HG02642 (cell line): ENCODE measurements at regions not wholly inside any gene's neighbourhood (a gene's known extent, or its start where the extent isn't known, plus 50 kb on each side); places are given as distances from the start of the nearest gene placed in this dataset.

ENCODE experiments used
- ATAC-seq: cut with Tn5 transposase; IDR thresholded peaks from one replicate; pipeline ENCODE4 v1.9.1; 2021; ENCODE audit warnings: mild to moderate bottlenecking; ENCODE audit not compliant: unreplicated experiment, poor library complexity

DNA sequence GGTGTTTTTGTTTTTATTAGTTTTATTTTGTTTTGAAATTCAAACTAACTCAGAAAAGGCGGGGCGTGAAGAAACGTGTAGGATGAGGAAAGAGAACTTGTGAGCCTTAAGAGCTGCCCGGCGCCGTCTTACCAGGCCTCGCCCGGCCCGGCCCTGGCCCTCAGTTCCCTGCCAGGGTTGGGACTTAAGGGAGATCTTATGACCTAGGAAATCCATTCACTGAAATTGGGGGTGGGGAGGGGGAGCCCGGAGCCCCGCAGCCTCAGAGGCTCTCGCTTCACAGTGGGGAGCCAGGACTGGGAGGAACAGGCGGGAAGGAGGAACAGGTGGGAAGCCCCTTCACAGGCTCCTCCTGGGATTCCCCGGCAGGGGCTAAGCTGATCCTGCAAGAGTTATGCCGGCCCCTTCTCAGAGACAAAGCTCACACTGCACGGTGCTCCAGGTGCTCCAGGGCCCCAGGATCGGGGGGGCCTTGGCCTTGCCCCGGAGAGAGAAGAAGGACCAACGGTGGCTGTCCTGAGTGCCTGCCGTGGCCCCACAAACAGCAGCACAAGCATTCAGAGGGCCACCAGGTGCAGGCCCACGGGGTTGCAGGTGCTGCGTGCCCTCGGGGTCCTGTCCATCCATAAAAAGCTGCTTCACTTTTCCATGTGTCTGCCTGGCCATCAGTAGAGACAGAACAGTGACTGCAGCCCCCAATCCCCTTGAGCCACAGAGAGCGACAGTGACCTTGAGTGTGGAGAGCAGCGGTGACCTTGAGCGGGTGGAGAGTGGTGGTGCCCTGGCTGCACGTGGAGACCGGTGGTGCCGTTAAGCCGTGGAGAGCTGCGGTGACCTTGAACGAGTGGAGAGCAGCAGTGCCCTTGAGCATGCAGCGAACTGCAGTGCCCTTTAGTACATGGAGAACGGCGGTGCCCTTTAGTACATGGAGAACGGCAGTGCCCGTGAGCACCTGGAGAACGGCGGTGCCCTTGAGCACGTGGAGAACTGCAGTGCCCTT, 152.7 kb downstream of the DLL1 start:
- no peak for ATAC-seq

DNA sequence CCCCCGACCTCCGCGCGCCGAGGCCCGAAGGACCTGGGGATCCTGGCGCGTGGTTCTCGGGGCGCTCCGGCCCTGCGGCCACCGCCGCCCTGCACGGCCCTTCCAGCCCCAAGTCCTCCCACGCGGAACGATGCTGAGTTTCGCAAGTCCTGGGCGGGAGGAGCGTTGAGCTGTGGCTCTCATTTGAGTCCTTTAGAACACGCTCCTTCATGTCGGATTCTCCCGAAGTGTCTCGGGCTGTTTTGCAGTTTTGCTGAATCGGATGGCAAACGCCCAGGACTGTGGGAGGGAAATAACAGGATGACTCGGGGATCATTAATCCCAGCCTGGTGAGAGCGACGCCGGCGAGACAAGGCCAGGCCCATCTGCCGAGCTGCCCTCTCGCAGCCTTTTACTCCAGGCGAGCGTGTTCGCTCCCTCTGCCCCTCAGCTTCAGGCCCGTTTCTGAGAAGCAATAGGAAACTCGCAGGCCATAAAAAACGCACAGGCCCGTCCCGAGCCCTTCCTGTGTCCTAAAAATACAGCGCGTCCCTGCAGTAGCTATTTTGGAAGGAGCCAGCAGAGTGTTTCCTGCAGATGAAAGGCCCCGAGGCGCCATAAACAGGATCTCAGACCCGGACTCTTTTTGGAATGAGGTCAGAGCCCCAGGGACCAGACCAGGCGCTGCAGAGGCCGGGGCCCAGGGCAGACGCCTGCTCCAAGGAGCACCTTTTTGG, 153.5 kb downstream of the DLL1 start:
- ATAC-seq: no peak

DNA sequence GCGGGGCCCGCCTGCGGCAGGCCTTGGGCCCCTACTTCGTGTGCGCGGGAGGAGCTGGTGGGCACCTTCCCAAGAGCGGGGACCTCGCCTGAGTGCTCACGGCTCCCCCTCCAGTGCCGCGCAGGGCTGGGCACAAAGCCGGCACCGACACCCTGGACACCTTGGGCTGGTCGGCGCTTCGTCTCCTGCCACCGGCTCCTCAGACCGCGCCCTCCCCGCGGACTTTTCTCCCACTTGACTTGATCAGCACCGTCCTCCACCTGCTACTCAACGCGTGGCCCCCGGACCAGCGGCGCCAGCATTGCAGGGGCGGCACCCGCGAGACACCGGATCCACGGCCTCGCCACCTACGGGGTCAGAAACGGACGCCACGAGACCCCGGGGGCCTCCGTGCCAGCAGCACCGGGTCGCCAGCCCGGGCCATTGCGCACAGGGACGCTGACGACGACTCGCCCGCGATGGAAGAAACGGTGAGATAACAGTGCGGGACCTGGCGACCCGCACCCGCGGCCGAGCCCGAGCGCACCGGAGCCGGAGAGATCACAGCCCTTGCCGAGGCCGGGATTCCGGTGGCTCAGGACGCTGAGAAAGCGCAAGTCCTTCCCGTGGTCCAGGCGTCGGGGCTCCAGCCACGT, 154.2 kb downstream of the DLL1 start:
- no peak for ATAC-seq

DNA sequence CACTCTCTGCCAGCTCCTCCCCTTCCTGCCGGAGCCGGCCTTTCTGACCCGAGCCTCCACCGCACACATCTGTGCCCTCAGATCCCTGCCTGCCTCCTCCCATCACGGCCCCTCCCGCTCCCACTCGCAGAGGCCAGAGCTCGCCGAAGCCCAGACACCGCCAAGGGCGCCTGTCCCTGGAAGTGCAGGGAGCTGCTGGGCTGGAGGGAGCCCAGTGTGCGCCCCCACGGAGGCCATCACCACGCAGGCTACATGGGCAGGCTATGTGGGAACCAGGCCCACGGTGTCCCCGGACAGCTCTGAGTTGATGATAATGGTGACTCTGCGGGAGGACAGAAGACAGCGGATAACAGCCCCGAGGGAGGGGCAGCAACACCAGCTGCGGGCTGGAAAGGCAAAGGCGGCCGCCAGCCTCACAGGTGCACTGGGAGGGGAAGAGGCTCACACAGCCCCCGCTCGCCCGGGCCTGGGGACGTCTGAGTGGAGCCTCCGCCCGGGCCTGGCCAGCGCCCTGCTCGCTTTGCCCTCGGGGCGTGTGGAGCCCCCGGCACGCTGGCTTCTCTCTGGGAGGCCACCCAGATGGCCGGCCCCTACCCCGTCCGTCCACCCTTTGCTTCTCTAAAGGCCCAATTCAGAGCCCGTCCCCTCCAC, 154.9 kb downstream of the DLL1 start:
- ATAC-seq: no peak

DNA sequence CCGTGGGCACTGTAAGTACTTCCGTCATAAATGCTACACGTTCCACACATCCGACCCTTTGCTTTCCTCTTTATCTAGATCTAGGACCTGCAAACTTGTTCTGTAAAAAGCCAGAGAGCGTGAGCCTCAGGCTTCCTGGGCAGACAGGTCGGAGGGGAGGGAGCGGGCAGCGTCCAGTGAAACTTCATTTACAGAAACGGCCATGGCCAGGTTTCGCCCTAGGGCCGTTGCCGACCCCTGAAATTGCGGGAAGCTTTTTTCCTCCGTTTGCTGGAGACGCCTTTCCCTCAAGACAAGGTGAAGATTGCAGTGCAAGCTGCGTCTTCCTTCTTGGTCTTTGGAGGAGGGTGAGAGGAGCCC, 155.4 kb downstream of the DLL1 start:
- no peak for ATAC-seq

DNA sequence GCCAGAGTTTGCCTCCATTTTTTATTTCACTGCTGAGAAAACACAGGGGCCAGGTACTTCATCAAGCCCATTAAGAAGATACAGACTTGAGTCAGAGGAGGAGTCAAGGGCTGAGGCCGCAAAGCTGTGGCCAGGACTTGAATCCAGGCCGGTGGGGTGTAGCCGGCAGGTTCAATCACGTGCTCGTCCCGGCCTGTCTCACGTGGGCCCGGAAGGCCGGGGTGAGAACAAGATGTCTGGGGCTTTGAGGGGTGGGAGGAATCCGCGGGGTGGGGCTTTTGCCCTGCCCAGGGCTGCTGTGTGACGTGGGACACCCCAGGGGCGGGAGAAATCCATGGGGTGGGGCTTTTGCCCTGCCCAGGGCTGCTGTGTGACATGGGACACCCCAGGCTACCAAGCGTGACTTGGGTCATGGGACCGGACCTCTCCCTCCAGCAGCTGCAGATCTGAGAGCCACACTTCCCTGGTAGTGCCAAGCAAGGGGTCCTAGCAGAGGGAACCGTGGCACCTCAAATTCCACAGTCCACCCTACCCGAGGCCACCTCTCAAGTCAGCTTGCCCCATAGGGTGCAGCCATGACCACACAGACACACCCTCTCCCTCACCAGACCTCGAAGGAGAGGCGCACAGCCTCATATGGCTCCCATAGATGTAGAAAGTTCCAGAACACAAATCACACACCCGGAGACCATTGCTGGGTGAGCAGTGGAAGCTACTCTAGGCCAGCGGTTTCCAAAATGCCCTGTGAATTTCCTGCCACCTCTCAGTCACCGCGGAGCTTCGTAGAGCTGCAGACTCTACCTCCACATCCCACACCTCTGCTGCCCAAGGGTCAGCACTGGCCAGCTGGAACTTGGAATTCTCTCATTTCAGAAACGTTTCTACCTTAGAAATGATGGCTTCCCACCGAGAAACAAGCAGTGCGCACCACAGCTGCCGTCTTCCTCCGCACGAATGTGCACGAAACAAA, 156.1 kb downstream of the DLL1 start:
- no peak for ATAC-seq

DNA sequence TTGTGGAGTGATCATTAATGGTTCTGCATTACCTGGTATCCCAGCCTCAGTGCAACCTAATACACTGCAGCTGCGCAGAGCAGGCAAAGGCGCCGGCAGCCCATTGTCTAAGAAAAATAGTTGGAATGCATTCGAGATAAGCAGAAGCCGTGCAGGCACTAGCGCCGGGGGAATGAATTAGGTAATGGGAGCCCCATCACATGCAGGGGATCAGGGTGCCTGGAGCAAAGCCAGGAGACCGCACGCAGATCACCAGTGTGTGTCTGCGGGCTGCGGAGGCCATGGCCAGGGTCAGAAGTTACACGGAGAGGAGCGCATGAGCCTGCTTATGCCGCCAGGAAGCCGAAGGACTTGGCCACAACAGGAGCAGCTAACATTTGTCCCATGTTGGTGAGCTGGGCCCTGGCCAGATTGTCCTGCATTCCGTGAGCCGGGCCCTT, 156.8 kb downstream of the DLL1 start:
- no peak for ATAC-seq

DNA sequence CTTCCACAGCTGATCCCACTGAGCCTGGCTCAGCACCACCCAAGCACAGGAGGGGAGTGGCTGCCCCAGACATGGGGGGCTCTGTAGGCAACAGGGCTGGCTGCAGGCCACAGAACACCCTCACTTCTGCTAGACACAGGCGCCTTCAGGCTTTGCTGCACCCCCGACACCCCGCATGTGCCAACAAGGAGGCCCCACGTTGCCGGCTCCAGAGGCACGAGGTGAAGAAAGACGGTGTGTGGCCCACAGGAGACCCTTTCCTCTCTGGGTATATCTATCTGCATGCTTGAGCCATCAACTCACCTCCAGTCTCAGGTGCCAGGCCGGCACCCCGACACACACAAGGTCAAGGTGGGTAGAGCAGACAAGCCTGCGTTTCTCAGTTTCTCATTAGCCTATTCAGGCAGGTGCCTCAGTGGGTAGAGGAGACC, 158.3 kb downstream of the DLL1 start:
- ATAC-seq: no peak

DNA sequence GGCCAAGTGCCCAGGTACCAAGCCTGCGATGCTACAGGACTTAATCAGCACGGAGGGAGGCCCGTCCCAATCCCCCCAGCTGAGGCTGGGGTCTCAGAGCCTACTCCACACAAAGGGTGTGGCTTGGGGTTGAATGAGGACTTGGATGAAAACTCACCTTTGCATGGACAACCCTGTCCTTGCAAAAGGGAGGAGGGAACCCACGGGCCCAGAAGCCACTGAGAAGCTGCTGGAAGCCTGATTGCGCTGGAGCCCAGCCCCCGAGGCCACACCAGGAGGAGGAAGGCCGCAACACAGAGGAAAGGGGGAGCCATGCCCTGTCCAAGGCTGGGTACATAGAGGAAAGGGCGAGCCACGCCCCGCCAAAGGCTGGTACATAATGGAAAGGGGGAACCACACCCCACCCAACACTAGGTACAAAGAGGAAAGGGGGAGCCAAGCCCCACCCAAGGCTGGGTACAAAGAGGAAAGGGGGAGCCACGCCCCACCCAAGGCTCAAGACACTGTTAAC, 158.8 kb downstream of the DLL1 start:
- ATAC-seq: no peak

DNA sequence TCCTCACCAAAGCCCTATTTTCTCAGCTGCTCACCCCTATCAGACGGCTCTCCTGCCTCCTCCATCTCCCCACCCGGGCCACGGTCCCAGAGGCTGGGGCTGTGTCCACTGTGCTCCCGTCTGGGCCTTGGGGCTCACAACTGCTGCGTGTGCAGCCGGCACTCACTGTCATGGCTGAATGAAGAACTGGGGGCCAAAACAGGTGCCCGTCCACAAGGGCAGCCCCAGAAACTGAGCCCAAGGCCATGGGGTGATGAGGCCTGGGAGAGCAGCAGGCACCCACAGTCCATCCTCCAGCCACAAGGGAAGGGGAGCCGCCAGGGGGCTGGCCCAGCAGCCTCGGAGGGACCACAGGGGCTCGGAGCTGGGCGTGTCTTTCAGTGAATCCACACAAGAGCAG, 159.5 kb downstream of the DLL1 start:
- no peak for ATAC-seq

DNA sequence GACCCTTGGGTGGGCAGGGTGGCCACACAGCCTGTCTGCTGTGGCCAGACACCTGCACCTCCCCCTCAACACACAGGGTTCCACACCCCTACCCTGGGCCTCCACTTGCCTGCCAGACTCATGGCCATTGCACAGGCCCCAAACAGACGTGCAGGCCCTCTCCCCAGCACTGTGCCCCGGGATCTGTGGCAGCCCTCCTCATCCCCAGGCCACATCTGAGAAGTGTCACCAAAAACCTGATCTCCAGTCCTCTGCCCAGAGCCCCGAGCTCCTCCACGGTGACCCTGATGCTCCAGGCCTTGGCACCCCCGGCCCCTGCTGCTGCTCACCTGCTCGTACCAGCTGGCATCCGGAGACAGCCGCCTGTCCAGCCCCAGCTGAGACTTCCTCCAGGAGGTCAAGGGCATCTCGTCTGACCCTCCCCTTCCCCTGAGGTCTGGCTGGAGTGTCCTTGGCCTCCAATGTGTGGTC, 160.1 kb downstream of the DLL1 start:
- no peak for ATAC-seq

DNA sequence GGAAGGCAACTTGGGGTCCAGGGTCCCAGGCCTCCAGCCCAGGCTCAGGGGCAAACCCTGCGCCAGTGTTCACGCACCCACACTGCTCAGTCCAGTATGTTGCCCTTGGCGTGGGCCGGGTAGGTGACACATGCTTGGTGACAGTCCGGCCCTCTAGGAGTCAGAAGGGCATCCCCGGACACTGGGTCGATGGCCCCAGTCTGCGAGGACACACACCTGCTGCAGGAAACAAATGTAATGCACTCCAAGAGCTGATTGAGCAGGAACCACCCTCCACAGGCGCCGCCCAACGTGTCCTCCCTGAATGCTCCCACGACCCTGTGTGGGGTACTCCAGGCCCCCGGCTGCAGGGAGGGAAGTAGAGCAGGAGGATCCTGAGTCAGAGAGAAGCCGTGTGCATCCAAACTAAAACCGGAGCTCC, 160.7 kb downstream of the DLL1 start:
- no peak for ATAC-seq

DNA sequence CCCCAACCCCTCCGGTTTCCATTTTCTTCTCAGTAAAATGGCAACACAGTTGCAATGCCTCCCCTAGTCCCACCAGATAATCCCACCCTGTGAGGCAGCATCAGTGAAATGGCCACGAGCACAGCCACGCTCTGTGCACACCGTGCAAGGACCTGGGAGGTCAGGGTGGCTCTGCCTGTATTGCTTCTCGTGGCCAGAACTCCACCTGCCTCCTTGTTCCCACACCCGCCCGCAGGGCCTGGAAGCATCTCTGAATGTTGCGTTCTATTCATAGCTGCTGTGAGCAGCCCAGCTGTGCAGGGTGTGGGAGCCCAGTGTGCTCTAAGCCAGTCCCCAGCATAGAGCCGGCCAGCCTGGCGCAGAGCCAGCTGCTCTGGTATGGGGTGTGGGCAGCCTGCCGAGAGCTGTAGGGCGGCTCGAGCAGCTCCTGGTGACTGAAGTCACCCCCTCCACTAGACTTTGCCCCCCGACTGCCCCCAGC, 161.1 kb downstream of the DLL1 start:
- no peak for ATAC-seq

DNA sequence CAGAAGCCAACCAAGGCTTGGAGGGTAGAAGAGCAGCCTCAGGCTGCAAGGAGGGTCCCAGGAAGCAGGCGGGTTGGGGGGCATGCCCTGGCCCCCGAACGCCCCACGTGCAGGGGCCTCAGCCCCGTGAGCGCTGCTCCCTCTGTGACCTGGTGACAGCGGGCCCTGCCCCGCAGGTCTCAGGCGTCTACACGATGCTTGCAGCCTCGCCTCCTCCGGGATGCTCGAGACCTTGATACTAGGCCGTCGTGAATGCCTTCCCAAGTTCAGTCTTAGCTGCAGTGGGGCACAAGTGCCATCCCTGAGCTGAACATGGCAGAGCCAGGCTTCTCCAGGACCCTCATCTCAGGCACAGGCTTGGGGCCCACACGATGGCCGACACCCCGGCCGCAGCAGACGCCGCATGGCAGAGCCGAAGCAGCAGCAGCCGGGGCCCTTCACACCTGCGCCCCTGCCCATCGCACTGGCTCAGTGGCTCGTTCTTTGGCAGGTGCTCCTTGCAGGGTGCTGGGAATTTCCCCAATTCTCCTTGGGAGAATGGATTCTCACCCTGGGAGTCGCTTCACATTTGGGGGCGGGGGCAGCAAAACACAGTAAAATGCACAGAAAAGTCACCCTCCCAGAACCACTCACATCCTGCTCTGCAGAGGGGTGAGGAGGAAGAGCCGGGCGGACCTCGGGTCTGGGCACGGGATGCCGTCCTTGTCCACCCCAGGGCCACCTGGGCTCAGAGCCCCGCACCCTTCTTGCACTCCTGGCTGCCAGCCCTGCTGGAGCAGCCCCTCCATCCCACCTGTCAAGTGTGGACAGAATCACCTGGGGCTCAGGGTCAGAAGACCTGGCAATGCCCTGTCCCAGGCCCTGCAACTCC, 161.8 kb downstream of the DLL1 start:
- no peak for ATAC-seq

DNA sequence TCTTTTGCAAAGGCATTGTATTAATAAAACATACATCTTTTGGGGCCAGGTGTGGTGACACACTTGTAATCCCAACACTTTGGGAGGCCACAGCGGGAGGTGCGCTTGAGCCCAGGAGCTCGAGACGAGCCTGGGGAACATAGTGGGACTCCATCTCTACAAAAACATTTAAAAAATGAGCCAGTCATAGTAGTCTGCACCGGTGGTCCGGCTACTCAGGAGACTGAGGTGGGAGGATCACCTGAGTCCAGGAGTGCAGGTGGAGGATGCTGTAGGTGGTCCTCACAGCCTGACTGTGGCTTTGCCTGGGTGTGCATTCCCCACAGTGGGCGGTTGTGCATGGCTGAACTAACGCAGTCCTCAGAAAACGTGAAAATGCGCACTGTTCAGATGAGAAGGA, 162.5 kb downstream of the DLL1 start:
- ATAC-seq: no peak

DNA sequence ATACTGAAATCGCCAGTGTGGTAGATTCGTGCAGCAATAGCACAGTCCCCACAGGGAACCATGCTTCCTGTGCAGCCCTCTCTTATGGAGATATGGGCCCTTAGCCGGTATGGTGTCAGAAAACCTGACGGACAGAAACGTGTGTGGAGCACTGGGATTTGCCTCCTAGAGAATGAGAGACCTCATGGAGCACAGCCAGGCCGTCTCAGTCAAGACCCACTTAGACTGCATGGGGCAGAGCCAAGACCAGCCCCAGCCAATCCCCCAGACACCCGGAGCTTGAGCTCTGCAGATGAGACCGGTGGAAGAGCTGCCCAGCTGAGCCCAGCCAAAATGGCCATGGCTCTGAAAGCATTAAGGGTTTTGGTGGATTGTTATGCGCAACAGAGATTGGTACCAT, 163.7 kb downstream of the DLL1 start:
- ATAC-seq: no peak

DNA sequence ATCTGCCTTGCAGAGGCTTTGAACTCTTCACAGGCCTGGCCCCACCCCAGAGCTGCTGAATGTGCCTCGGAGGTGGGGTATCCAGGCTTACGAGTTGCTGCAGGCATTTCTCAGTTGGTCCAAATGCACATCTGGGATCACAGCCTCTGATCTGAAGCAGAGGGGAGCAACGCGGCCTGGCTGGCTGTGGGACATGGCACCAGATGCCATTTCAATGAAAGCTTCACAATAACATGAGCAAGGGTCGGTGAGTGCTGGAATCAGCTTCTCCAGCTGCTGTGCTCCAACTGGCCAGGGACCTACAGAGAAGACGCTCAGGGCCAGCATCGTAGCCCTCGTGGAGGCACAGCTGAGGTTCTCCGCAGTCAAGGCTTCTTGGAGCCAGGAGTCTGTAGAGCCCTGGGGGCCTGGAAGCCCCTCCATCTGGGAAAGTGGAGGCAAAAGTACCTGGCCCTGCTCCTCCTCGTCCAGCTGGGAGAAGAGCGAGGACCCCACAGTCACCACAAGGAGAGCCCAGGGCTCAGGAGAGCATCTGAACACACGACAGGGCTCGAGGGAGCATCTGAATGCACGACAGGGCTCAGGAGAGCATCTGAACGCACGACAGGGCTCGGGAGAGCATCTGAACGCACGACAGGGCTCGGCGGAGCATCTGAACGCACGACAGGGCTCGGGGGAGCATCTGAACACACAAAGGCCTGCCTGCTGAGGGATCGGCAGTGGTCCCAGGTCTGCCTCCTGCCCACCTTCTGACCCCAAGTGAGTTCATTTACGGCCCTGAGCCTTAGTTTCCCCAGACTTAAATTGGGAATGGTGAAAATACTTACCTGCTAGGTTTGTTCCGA, 165.2 kb downstream of the DLL1 start:
- ATAC-seq: no peak
